ENCODE measurements at regions not wholly inside any gene's neighbourhood (a gene's known extent, or its start where the extent isn't known, plus 50 kb on each side); places are given as distances from the start of the nearest gene placed in this dataset.

GRCh38 chr13:104375614-104376013 lies 1309.4 kb upstream of the SLC10A2 start:
- no peak for TF ChIP-seq POLR2A (IDR thresholded peaks at IDR 0.05)
- no peak for TF ChIP-seq CTCF (IDR thresholded peaks at IDR 0.05)
